Testis (tissue), 2 donors: ENCODE measurements at regions not wholly inside any gene's neighbourhood (a gene's known extent, or its start where the extent isn't known, plus 50 kb on each side); places are given as distances from the start of the nearest gene placed in this dataset.

Source experiments
- CTCF ChIP-seq, 3 experiments: fragments of 450-650 bp in 2 of 3; fragments of 200-600 bp in 1 of 3; sonication (generic) in 1 of 3; IDR thresholded peaks; one replicate each; pipeline ENCODE4 v1.5.1; 2016 to 2019; ENCODE audit warnings: antibody characterized with exemption in 3 of 3, mild to moderate bottlenecking in 2 of 3, moderate library complexity in 1 of 3
- POLR2A ChIP-seq: fragments of 450-650 bp; IDR thresholded peaks from one replicate; pipeline ENCODE4 v1.6.1; 2017; ENCODE audit warnings: antibody characterized with exemption, mild to moderate bottlenecking, moderate library complexity

- TF ChIP-seq CTCF (IDR thresholded peaks at IDR 0.05) (no peak), POLR2A (no peak)
Measured at GRCh38 chr10:128846927-128847326, 620.1 kb upstream of the MGMT start.
